Suppressor macrophage treated with lipopolysaccharide for 1 hour (primary cell): ENCODE measurements at regions not wholly inside any gene's neighbourhood (a gene's known extent, or its start where the extent isn't known, plus 50 kb on each side); places are given as distances from the start of the nearest gene placed in this dataset.
"Not testable (repeated sequence)": the region's sequence is repeated elsewhere in the genome, so short reads cannot be mapped to it uniquely, and the experiment has no call there.

Experiments
- DNase-seq, 3 donors: peaks; one replicate each; pipeline ENCODE4 v3.0.0-alpha.2; 2020 to 2022

GRCh38 chr7:108818742-108819141 lies 249.1 kb downstream of the DNAJB9 start:
- no peak for DNase-seq

GRCh38 chr7:108824840-108825580 lies 255.3 kb downstream of the DNAJB9 start:
- no peak for DNase-seq

GRCh38 chr7:108825581-108825909 lies 255.9 kb downstream of the DNAJB9 start:
- DNase-seq: no peak

GRCh38 chr7:108836256-108836655 lies 266.6 kb downstream of the DNAJB9 start:
- no peak for DNase-seq

- DNase-seq: no peak
Observed at GRCh38 chr7:108838198-108838597, 268.5 kb downstream of the DNAJB9 start.

- DNase-seq: no peak
Observed at GRCh38 chr7:108839076-108839475, 269.4 kb downstream of the DNAJB9 start.

GRCh38 chr7:108845951-108846350 lies 276.3 kb downstream of the DNAJB9 start:
- no peak for DNase-seq

GRCh38 chr7:108846471-108846870 lies 276.8 kb downstream of the DNAJB9 start:
- DNase-seq: no peak

GRCh38 chr7:108848486-108848885 lies 278.8 kb downstream of the DNAJB9 start:
- DNase-seq: no peak

- no peak for DNase-seq
Observed at GRCh38 chr7:108860615-108861014, 290.9 kb downstream of the DNAJB9 start.

GRCh38 chr7:108861071-108861470 lies 291.4 kb downstream of the DNAJB9 start:
- no peak for DNase-seq

- no peak for DNase-seq
Observed at GRCh38 chr7:108863227-108863848, 293.7 kb downstream of the DNAJB9 start.

GRCh38 chr7:108869070-108869469 lies 299.4 kb downstream of the DNAJB9 start:
- DNase-seq: no peak

GRCh38 chr7:108875139-108875538 lies 305.5 kb downstream of the DNAJB9 start:
- DNase-seq: peak in 1 of 3 donors; percentile 0

- no peak for DNase-seq
Observed at GRCh38 chr7:108890862-108891261, 321.2 kb downstream of the DNAJB9 start.

GRCh38 chr7:108908456-108908855 lies 338.8 kb downstream of the DNAJB9 start:
- DNase-seq: no peak

- no peak for DNase-seq
Observed at GRCh38 chr7:108911016-108911415, 341.3 kb downstream of the DNAJB9 start.

GRCh38 chr7:108920490-108920889 lies 350.8 kb downstream of the DNAJB9 start:
- no peak for DNase-seq

GRCh38 chr7:108943048-108943447 lies 373.4 kb downstream of the DNAJB9 start:
- DNase-seq: not testable (repeated sequence)

GRCh38 chr7:108947526-108947925 lies 377.9 kb downstream of the DNAJB9 start:
- no peak for DNase-seq

- DNase-seq: no peak
Observed at GRCh38 chr7:108972004-108972403, 402.3 kb downstream of the DNAJB9 start.

GRCh38 chr7:108973075-108973474 lies 403.4 kb downstream of the DNAJB9 start:
- DNase-seq: peak in 1 of 3 donors; percentile 15

- no peak for DNase-seq
Observed at GRCh38 chr7:108974641-108975040, 405.0 kb downstream of the DNAJB9 start.

GRCh38 chr7:108985037-108985436 lies 415.4 kb downstream of the DNAJB9 start:
- DNase-seq: peak in 1 of 3 donors; percentile 2

GRCh38 chr7:108989319-108989718 lies 419.6 kb downstream of the DNAJB9 start:
- DNase-seq: no peak
